SK-N-SH (cell line): ENCODE measurements at regions not wholly inside any gene's neighbourhood (a gene's known extent, or its start where the extent isn't known, plus 50 kb on each side); places are given as distances from the start of the nearest gene placed in this dataset.

Experiments used
- CTCF ChIP-seq: fragments of 200-600 bp; sonication (generic); IDR thresholded peaks from 2 replicates; pipeline ENCODE4 v1.6.1; 2017; ENCODE audit warnings: antibody characterized with exemption, mild to moderate bottlenecking, moderate library complexity
- ELF1 ChIP-seq: IDR thresholded peaks from 2 replicates; pipeline ENCODE4 v1.4.0; 2012
- TAF1 ChIP-seq: IDR thresholded peaks from 2 replicates; pipeline ENCODE4 v1.6.1; 2012; ENCODE audit warnings: low read depth, mild to moderate bottlenecking, low read length, moderate library complexity, borderline replicate concordance
- YY1 ChIP-seq: IDR thresholded peaks from 2 replicates; pipeline ENCODE4 v1.4.0; 2012; ENCODE audit warnings: low read depth, mild to moderate bottlenecking

DNA sequence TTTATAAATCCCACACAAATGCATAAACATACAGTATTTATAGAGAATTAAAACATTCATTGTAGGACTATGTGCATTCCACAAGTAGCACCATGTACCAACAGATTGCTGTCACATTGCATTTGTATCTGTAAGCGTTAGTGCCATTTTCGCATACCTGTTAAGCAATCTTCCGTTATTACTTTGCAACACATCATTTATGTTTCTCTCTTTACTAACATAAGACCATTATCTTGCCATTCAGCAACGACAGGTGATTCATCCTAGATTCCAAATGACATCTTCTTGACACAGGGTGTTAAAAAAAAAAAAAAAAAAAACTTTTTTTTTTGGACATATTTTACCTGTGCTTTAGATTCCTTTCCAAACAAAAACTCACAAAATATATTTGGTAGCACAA, 511.8 kb downstream of the ELAVL2 start:
- TF ChIP-seq ELF1: no peak
- TF ChIP-seq CTCF: no peak
- no peak for TF ChIP-seq YY1
- TF ChIP-seq TAF1: no peak
